WERI-Rb-1 (cell line): ENCODE measurements at regions not wholly inside any gene's neighbourhood (a gene's known extent, or its start where the extent isn't known, plus 50 kb on each side); places are given as distances from the start of the nearest gene placed in this dataset.
A peak's percentile ranks its signal among the peaks of the same experiment; 100 is the strongest.
"Not testable (repeated sequence)": the region's sequence is repeated elsewhere in the genome, so short reads cannot be mapped to it uniquely, and the experiment has no call there.

Experiments
- DNase-seq: peaks from one replicate; pipeline ENCODE4 v3.0.0-alpha.2; 2020
- H3K27ac ChIP-seq: fragments of 250-450 bp; sonication (Bioruptor Pico); 2 replicates; pipeline ENCODE4 v1.5.1; 2020; ENCODE audit warnings: mild to moderate bottlenecking, moderate library complexity
- H3K27me3 ChIP-seq: fragments of 250-450 bp; sonication (Bioruptor Pico); 2 replicates; pipeline ENCODE4 v1.5.1; 2021; ENCODE audit warnings: mild to moderate bottlenecking, low read depth, moderate library complexity; ENCODE audit not compliant: insufficient read depth, severe bottlenecking
- H3K36me3 ChIP-seq: fragments of 250-450 bp; sonication (Bioruptor Pico); 2 replicates; pipeline ENCODE4 v1.5.1; 2020; ENCODE audit warnings: mild to moderate bottlenecking, moderate library complexity
- H3K4me3 ChIP-seq: 2 replicates; pipeline ENCODE4 v1.5.1; 2011; ENCODE audit warnings: low read depth, mild to moderate bottlenecking, control low read depth, low read length
- H3K9me3 ChIP-seq: fragments of 250-450 bp; sonication (Bioruptor Pico); 2 replicates; pipeline ENCODE4 v1.5.1; 2021; ENCODE audit warnings: mild to moderate bottlenecking, moderate library complexity; ENCODE audit not compliant: severe bottlenecking
- TF ChIP-seq, protein P1 (sequence below): IDR thresholded peaks from 2 replicates; pipeline ENCODE4 v1.5.1; 2011; ENCODE audit warnings: low read depth, mild to moderate bottlenecking, control low read depth, inconsistent platforms, low read length

GRCh38 chr7:108653526-108653925, 83.9 kb downstream of the DNAJB9 start:
- Histone ChIP-seq H3K27ac (no peak overlapping the region), H3K4me3 (no peak overlapping the region), H3K27me3 (no peaks in the 10 kb centered on the region), H3K36me3 (no peaks in the 10 kb centered on the region), H3K9me3 (no peaks in the 10 kb centered on the region)
- DNase-seq = no peak
- TF ChIP-seq, protein P1, sequence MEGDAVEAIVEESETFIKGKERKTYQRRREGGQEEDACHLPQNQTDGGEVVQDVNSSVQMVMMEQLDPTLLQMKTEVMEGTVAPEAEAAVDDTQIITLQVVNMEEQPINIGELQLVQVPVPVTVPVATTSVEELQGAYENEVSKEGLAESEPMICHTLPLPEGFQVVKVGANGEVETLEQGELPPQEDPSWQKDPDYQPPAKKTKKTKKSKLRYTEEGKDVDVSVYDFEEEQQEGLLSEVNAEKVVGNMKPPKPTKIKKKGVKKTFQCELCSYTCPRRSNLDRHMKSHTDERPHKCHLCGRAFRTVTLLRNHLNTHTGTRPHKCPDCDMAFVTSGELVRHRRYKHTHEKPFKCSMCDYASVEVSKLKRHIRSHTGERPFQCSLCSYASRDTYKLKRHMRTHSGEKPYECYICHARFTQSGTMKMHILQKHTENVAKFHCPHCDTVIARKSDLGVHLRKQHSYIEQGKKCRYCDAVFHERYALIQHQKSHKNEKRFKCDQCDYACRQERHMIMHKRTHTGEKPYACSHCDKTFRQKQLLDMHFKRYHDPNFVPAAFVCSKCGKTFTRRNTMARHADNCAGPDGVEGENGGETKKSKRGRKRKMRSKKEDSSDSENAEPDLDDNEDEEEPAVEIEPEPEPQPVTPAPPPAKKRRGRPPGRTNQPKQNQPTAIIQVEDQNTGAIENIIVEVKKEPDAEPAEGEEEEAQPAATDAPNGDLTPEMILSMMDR = no peak

- H3K9me3 ChIP-seq, DNase-seq, H3K27ac ChIP-seq, H3K36me3 ChIP-seq, H3K4me3 ChIP-seq, H3K27me3 ChIP-seq: not testable (repeated sequence)
These were observed 87.6 kb downstream of the DNAJB9 start for GRCh38 chr7:108657140-108657726.

DNA sequence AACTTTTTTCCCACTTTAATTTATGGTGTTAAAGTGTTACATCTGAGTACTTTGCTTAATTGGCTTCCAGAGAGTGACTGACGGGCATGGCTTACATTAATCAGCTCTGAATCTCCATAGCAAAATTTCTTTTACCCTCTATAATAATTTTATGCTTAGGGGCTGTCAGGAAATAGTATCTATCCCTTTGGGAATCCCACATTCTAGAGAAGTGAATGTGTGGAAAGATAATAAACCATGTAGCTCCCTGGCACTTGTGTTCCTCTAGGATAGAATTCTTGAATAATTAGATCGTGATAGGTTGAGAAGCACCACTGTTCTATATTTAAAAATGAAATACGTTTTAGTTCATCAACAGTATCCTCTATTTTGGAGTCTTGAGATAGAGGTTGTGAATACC, 89.6 kb downstream of the DNAJB9 start:
- TF ChIP-seq, protein P1 = no peak
- H3K27ac ChIP-seq = no peak overlapping the region
- no peak for DNase-seq
- H3K4me3 ChIP-seq = no peak overlapping the region
- no peaks in the 10 kb centered on the region for H3K36me3 ChIP-seq
- H3K9me3 ChIP-seq = no peaks in the 10 kb centered on the region
- no peaks in the 10 kb centered on the region for H3K27me3 ChIP-seq

GRCh38 chr7:108659867-108660266, 90.2 kb downstream of the DNAJB9 start:
- Histone ChIP-seq H3K27me3 (no peaks in the 10 kb centered on the region), H3K27ac (no peak overlapping the region), H3K9me3 (no peaks in the 10 kb centered on the region), H3K36me3 (no peaks in the 10 kb centered on the region), H3K4me3 (no peak overlapping the region)
- DNase-seq = no peak
- TF ChIP-seq, protein P1 = no peak

GRCh38 chr7:108660465-108660864, 90.8 kb downstream of the DNAJB9 start:
- no peak for DNase-seq
- TF ChIP-seq, protein P1 = peak; percentile 16; the same call in 1 of the 2 replicates
- Histone ChIP-seq H3K27me3 (no peaks in the 10 kb centered on the region), H3K4me3 (no peak overlapping the region), H3K9me3 (no peaks in the 10 kb centered on the region), H3K36me3 (no peaks in the 10 kb centered on the region), H3K27ac (no peak overlapping the region)

DNA sequence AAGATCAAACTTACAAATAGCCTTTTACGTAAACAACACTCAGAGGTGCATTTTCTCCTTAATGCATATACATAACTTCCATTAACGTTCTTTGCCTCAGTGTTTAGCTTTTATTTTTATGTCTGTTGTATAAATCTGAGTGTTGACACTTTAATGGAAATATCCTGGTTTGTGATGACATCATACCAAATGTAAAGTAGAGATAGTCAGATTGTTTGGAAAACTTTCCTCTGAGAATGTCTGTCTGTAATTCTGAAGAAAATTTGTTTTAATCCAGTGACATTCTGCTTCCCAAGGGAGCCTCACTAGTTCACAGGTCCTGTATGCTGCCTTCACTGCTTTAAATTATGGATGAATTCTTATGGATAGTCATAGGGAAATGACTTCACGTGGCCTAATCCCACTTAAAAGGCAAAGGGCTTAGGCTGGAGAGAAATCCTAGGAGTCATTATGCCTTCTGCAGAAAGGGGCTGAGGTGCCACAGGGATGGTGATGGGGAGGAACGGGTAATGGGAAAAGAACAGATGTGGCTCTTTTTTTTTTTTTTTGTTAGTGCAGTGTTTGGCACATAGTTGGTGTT, 93.2 kb downstream of the DNAJB9 start:
- Histone ChIP-seq H3K36me3 (no peaks in the 10 kb centered on the region), H3K27ac (no peak overlapping the region), H3K9me3 (no peaks in the 10 kb centered on the region), H3K4me3 (no peak overlapping the region), H3K27me3 (no peaks in the 10 kb centered on the region)
- TF ChIP-seq, protein P1 = no peak
- DNase-seq = no peak
